H1 (cell line): ENCODE measurements at regions not wholly inside any gene's neighbourhood (a gene's known extent, or its start where the extent isn't known, plus 50 kb on each side); places are given as distances from the start of the nearest gene placed in this dataset.

ENCODE experiments used
- CTCF ChIA-PET: fragments of 300-600 bp; sonication (Branson Sonifier 250); formaldehyde crosslinking; loops from one replicate; lab custom pipeline; 2021; ENCODE audit not compliant: partially characterized antibody; lab: Charles Lee
- POLR2A ChIA-PET: fragments of 300-600 bp; sonication (Branson Sonifier 250); formaldehyde crosslinking; loops from one replicate; lab custom pipeline; 2021; ENCODE audit warnings: inconsistent platforms; ENCODE audit not compliant: partially characterized antibody; lab: Charles Lee
- DNase-seq, 2 experiments: peaks; one replicate each; pipeline versions ENCODE4 v3.0.0 to v3.0.0-alpha.2; 2010 to 2022; ENCODE audit warnings: low spot score in 2 of 2, low read depth in 1 of 2, mixed read lengths in 1 of 2
- FAIRE-seq: peaks from 2 replicates; lab custom pipeline; 2011; peaks lifted over from hg19 to GRCh38; lab: Jason Lieb, UNC
- H2AFZ ChIP-seq: 2 replicates; pipeline ENCODE4 v1.8.1; 2012; ENCODE audit warnings: low read length, inconsistent platforms
- H2AK5ac ChIP-seq: 2 replicates; pipeline ENCODE4 v1.6.1; 2013; ENCODE audit warnings: low read depth, low read length
- H2BK120ac ChIP-seq: replicated peaks from 2 replicates; pipeline ENCODE3; 2013; ENCODE audit warnings: low read depth, low read length, inconsistent platforms
- H2BK12ac ChIP-seq: 2 replicates; pipeline ENCODE4 v1.6.1; 2013; ENCODE audit warnings: low read depth, low read length
- H2BK15ac ChIP-seq: 2 replicates; pipeline ENCODE4 v1.6.1; 2013; ENCODE audit warnings: low read length
- H2BK20ac ChIP-seq: 2 replicates; pipeline ENCODE4 v1.6.1; 2013; ENCODE audit warnings: low read length
- H2BK5ac ChIP-seq: 2 replicates; pipeline ENCODE4 v1.6.1; 2013; ENCODE audit warnings: low read depth, low read length
- H3K14ac ChIP-seq: 2 replicates; pipeline ENCODE4 v1.6.1; 2013; ENCODE audit warnings: inconsistent platforms; ENCODE audit not compliant: insufficient read length
- H3K18ac ChIP-seq: 2 replicates; pipeline ENCODE4 v1.6.1; 2013; ENCODE audit warnings: low read length; ENCODE audit errors: extremely low read depth
- H3K23ac ChIP-seq: 2 replicates; pipeline ENCODE4 v1.6.1; 2013; ENCODE audit warnings: inconsistent platforms; ENCODE audit not compliant: insufficient read length
- H3K23me2 ChIP-seq: 2 replicates; pipeline ENCODE4 v1.6.1; 2013; ENCODE audit warnings: low read depth, low read length
- H3K27ac ChIP-seq: 2 replicates; pipeline ENCODE4 v1.6.1; 2011; ENCODE audit warnings: low read depth, low read length, inconsistent platforms
- H3K27me3 ChIP-seq, 4 experiments: replicated peaks in 1 of 4; 1 replicate in 1 of 4; 2 replicates in 3 of 4; pipeline versions ENCODE4 v1.6.1 to v1.8.1; 2011 to 2013; ENCODE audit warnings: low read length in 3 of 4, mild to moderate bottlenecking in 3 of 4, inconsistent platforms in 2 of 4, mixed read lengths in 2 of 4, moderate library complexity in 1 of 4; ENCODE audit not compliant: control insufficient read depth in 3 of 4, insufficient read depth in 3 of 4; ENCODE audit errors: extremely low read depth in 1 of 4
- H3K36me3 ChIP-seq, 4 experiments: 2 replicates each; pipeline versions ENCODE4 v1.6.1 to v1.8.1; 2011 to 2013; ENCODE audit warnings: mild to moderate bottlenecking in 4 of 4, low read length in 3 of 4, moderate library complexity in 2 of 4, control low read depth in 1 of 4, inconsistent platforms in 1 of 4; ENCODE audit not compliant: insufficient read depth in 4 of 4, control insufficient read depth in 2 of 4
- H3K4ac ChIP-seq: replicated peaks from 2 replicates; pipeline ENCODE3; 2013; ENCODE audit warnings: low read length, low read depth, mixed read lengths, inconsistent platforms; ENCODE audit not compliant: insufficient read length
- H3K4me1 ChIP-seq, 4 experiments: replicated peaks in 1 of 4; 1 replicate in 1 of 4; 2 replicates in 3 of 4; pipeline versions ENCODE4 v1.6.1 to v1.8.1; 2011 to 2013; ENCODE audit warnings: low read length in 3 of 4, inconsistent platforms in 2 of 4, mixed read lengths in 1 of 4; ENCODE audit not compliant: insufficient read depth in 4 of 4, control insufficient read depth in 3 of 4
- H3K4me2 ChIP-seq, 2 experiments: 2 replicates each; pipeline versions ENCODE4 v1.6.1 to v1.8.1; 2011 to 2013; ENCODE audit warnings: low read depth in 2 of 2, low read length in 2 of 2, control low read depth in 1 of 2, inconsistent platforms in 1 of 2, mild to moderate bottlenecking in 1 of 2; ENCODE audit not compliant: insufficient read depth in 1 of 2
- H3K4me3 ChIP-seq, 4 experiments: fragments of 200-600, 300-600 bp in 1 of 4; sonication (generic), shearing (Covaris generic), sonication (Bioruptor Twin) in 1 of 4; 2 replicates each; pipeline versions ENCODE4 v1.5.1 to v1.8.1; 2011 to 2016; ENCODE audit warnings: low read length in 4 of 4, low read depth in 3 of 4, control low read depth in 2 of 4, inconsistent platforms in 2 of 4, mild to moderate bottlenecking in 2 of 4, mixed read lengths in 1 of 4, moderate library complexity in 1 of 4; ENCODE audit not compliant: insufficient read depth in 2 of 4; ENCODE audit errors: extremely low read depth in 1 of 4
- H3K56ac ChIP-seq: replicated peaks from 2 replicates; pipeline ENCODE3; 2013; ENCODE audit warnings: low read depth, mild to moderate bottlenecking, mixed read lengths, low read length, inconsistent platforms; ENCODE audit not compliant: insufficient read length
- H3K79me1 ChIP-seq: 2 replicates; pipeline ENCODE4 v1.6.1; 2013; ENCODE audit warnings: low read depth, low read length, control low read depth
- H3K79me2 ChIP-seq, 2 experiments: 2 replicates each; pipeline versions ENCODE4 v1.6.1 to v1.8.1; 2012 to 2013; ENCODE audit warnings: low read length in 2 of 2, mild to moderate bottlenecking in 2 of 2, inconsistent platforms in 1 of 2; ENCODE audit not compliant: insufficient read depth in 2 of 2, control insufficient read depth in 1 of 2
- H3K9ac ChIP-seq, 4 experiments: replicated peaks in 1 of 4; 1 replicate in 1 of 4; 2 replicates in 3 of 4; pipeline versions ENCODE4 v1.6.1 to v1.8.1; 2011 to 2013; ENCODE audit warnings: low read depth in 3 of 4, low read length in 3 of 4, control low read depth in 2 of 4, mild to moderate bottlenecking in 2 of 4, moderate library complexity in 2 of 4, inconsistent platforms in 1 of 4; ENCODE audit errors: extremely low read depth in 1 of 4
- H3K9me3 ChIP-seq, 2 experiments: 2 replicates each; pipeline versions ENCODE4 v1.6.1 to v1.8.1; 2012 to 2013; ENCODE audit warnings: mild to moderate bottlenecking in 2 of 2, moderate library complexity in 2 of 2, control low read depth in 1 of 2, inconsistent platforms in 1 of 2, low read depth in 1 of 2, low read length in 1 of 2, mixed read lengths in 1 of 2; ENCODE audit not compliant: insufficient read depth in 2 of 2
- H4K20me1 ChIP-seq, 2 experiments: replicated peaks in 1 of 2; 2 replicates each; pipeline versions ENCODE3 to v1.8.1; 2011 to 2013; ENCODE audit warnings: inconsistent platforms in 2 of 2, low read length in 2 of 2, mild to moderate bottlenecking in 1 of 2; ENCODE audit not compliant: insufficient read depth in 2 of 2, control insufficient read depth in 1 of 2
- H4K5ac ChIP-seq: 2 replicates; pipeline ENCODE4 v1.6.1; 2013; ENCODE audit warnings: low read length, low read depth, mixed read lengths, inconsistent platforms; ENCODE audit not compliant: insufficient read length
- H4K8ac ChIP-seq: 2 replicates; pipeline ENCODE4 v1.8.0; 2013; ENCODE audit warnings: mild to moderate bottlenecking, moderate library complexity, low read length, inconsistent platforms; ENCODE audit not compliant: insufficient read depth; ENCODE audit errors: extremely low read depth
- H4K91ac ChIP-seq: replicated peaks from 2 replicates; pipeline ENCODE3; 2013; ENCODE audit warnings: low read length, mixed read lengths, inconsistent platforms; ENCODE audit not compliant: insufficient read length
- ATF3 ChIP-seq: IDR thresholded peaks from 2 replicates; pipeline ENCODE4 v1.6.1; 2011; ENCODE audit warnings: low read depth, mild to moderate bottlenecking, low read length; ENCODE audit not compliant: insufficient read depth
- WGBS, 2 experiments: shearing (Covaris generic) in 1 of 2; methylation state at CpG; one replicate each; pipeline versions ENCODE4 v1.1.6 to v1.1.7; 2013 to 2015; ENCODE audit warnings: low lambda C conversion rate in 2 of 2, mixed read lengths in 2 of 2, inconsistent platforms in 1 of 2, low coverage in 1 of 2, missing lambda C conversion rate in 1 of 2; ENCODE audit not compliant: insufficient replicate concordance in 2 of 2, insufficient coverage in 1 of 2, insufficient read length in 1 of 2; ENCODE audit errors: extremely low coverage in 1 of 2, missing lambda C conversion rate in 1 of 2; 5-methylcytosine and 5-hydroxymethylcytosine counted together

DNA sequence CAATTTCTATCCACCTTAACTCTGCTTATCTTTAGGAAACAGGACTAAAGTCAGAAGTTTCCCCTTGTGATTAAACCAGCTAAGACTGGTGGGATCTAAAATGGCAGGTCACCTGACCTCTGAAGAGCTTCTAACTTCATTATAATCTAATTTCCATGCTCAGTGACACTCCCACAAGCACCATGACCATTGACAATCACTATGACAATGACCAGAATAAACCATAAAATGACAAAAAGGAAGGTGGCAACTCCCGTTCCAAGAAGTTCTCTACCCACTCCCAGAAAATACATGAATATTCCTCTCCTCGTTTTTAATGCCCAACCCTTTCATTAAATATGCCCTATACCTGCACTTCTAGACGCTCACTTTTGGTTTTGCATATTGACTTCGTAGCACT lies 471.2 kb upstream of the CCDC54 start:
- Histone ChIP-seq H3K79me2 (peaks cover 0 to 4% of the 10 kb centered on the region in 2 experiments; a peak in 1 of 4 replicates), H3K27ac (no peak overlapping the region), H3K36me3 (peaks cover 0 to 25% (median 11%) of the 10 kb centered on the region in 4 experiments; a peak in 4 of 8 replicates), H3K23ac (no peak overlapping the region), H3K18ac (no peak overlapping the region), H2BK120ac (no peak overlapping the region), H2BK15ac (no peak overlapping the region; the same call in 1 of the 2 replicates), H3K4me3 (no peak overlapping the region), H3K27me3 (no peaks in the 10 kb centered on the region), H3K23me2 (no peaks in the 10 kb centered on the region), H3K14ac (no peak overlapping the region), H3K56ac (no peak overlapping the region), H3K79me1 (no peaks in the 10 kb centered on the region), H4K91ac (no peak overlapping the region), H4K20me1 (no peaks in the 10 kb centered on the region), H4K5ac (no peak overlapping the region), H3K9me3 (peaks cover 12 to 15% of the 10 kb centered on the region in 2 experiments), H2AFZ (no peak overlapping the region), H2BK5ac (no peak overlapping the region), H3K4ac (no peak overlapping the region), H2BK20ac (no peak overlapping the region), H2BK12ac (no peak overlapping the region), H2AK5ac (no peak overlapping the region), H3K4me1 (no peaks in the 10 kb centered on the region), H3K4me2 (no peak overlapping the region), H4K8ac (no peak overlapping the region), H3K9ac (no peak overlapping the region)
- POLR2A ChIA-PET: no interaction called here
- TF ChIP-seq ATF3: no peak
- CTCF ChIA-PET: interaction anchor here (1.0 kb wide), 1 partner anchor 16 kb away, joined by 3 read pairs; no protein-coding TSS in a partner anchor
- no peak for FAIRE-seq
- WGBS, 2 experiments: 66% methylated on average over 4 of the region's 4 CpGs; no CpG with 5 or more reads in 1 of the 2 experiments
- no peak for DNase-seq
